Activated CD8-positive, alpha-beta memory T cell treated with anti-CD3 and anti-CD28 coated beads, Interleukin-2, amount 50 U/mL, for 48 hours (primary cell): ENCODE measurements at regions not wholly inside any gene's neighbourhood (a gene's known extent, or its start where the extent isn't known, plus 50 kb on each side); places are given as distances from the start of the nearest gene placed in this dataset.

Experiments used
- DNase-seq: peaks from one replicate; pipeline ENCODE4 v3.0.0-alpha.2; 2020

GRCh38 chr13:76406243-76406642 is 480.0 kb downstream of the KCTD12 start:
- DNase-seq: no peak

GRCh38 chr13:76398425-76398824 is 487.8 kb downstream of the KCTD12 start:
- DNase-seq: no peak

- DNase-seq: no peak
Measured at GRCh38 chr13:76397413-76397812, 488.8 kb downstream of the KCTD12 start.

GRCh38 chr13:76389321-76389720 is 496.9 kb downstream of the KCTD12 start:
- no peak for DNase-seq

GRCh38 chr13:76387566-76387965 is 498.6 kb downstream of the KCTD12 start:
- DNase-seq: no peak

GRCh38 chr13:76386321-76386720 is 499.9 kb downstream of the KCTD12 start:
- no peak for DNase-seq

GRCh38 chr13:76385586-76385985 is 500.6 kb downstream of the KCTD12 start:
- DNase-seq: no peak

GRCh38 chr13:76383676-76384461 is 502.3 kb downstream of the KCTD12 start:
- no peak for DNase-seq

- DNase-seq: no peak
Measured at GRCh38 chr13:76380446-76381065, 505.6 kb downstream of the KCTD12 start.

GRCh38 chr13:76379341-76380105 is 506.7 kb downstream of the KCTD12 start:
- no peak for DNase-seq

GRCh38 chr13:76378767-76379166 is 507.4 kb downstream of the KCTD12 start:
- DNase-seq: no peak

- no peak for DNase-seq
Measured at GRCh38 chr13:76363682-76364289, 522.4 kb downstream of the KCTD12 start.

- DNase-seq: no peak
Measured at GRCh38 chr13:76361868-76362267, 524.3 kb downstream of the KCTD12 start.

GRCh38 chr13:76351541-76352229 is 534.5 kb downstream of the KCTD12 start:
- DNase-seq: no peak

GRCh38 chr13:76350399-76350798 is 535.8 kb downstream of the KCTD12 start:
- no peak for DNase-seq

- no peak for DNase-seq
Measured at GRCh38 chr13:76349700-76350099, 536.5 kb downstream of the KCTD12 start.

GRCh38 chr13:76339649-76340048 is 546.6 kb downstream of the KCTD12 start:
- DNase-seq: no peak

- no peak for DNase-seq
Measured at GRCh38 chr13:76338003-76338402, 548.2 kb downstream of the KCTD12 start.

GRCh38 chr13:76336889-76337844 is 549.0 kb downstream of the KCTD12 start:
- no peak for DNase-seq

- no peak for DNase-seq
Measured at GRCh38 chr13:76335463-76335862, 550.7 kb downstream of the KCTD12 start.

- DNase-seq: no peak
Measured at GRCh38 chr13:76331943-76332712, 554.1 kb downstream of the KCTD12 start.
